ENCODE measurements at regions not wholly inside any gene's neighbourhood (a gene's known extent, or its start where the extent isn't known, plus 50 kb on each side); places are given as distances from the start of the nearest gene placed in this dataset.
"Not testable (repeated sequence)": the region's sequence is repeated elsewhere in the genome, so short reads cannot be mapped to it uniquely, and the experiment has no call there.

- DNase-seq (ENCODE audit: low spot score): no peak
- TF ChIP-seq, protein P1, sequence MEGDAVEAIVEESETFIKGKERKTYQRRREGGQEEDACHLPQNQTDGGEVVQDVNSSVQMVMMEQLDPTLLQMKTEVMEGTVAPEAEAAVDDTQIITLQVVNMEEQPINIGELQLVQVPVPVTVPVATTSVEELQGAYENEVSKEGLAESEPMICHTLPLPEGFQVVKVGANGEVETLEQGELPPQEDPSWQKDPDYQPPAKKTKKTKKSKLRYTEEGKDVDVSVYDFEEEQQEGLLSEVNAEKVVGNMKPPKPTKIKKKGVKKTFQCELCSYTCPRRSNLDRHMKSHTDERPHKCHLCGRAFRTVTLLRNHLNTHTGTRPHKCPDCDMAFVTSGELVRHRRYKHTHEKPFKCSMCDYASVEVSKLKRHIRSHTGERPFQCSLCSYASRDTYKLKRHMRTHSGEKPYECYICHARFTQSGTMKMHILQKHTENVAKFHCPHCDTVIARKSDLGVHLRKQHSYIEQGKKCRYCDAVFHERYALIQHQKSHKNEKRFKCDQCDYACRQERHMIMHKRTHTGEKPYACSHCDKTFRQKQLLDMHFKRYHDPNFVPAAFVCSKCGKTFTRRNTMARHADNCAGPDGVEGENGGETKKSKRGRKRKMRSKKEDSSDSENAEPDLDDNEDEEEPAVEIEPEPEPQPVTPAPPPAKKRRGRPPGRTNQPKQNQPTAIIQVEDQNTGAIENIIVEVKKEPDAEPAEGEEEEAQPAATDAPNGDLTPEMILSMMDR (IDR thresholded peaks at IDR 0.05): no peak
- TF ChIP-seq POLR2AphosphoS5 (IDR thresholded peaks at IDR 0.05): no peak
- no peak for TF ChIP-seq POLR2A (IDR thresholded peaks at IDR 0.05)
- Histone ChIP-seq H3K27ac (no peak overlapping the region), H3K4me3 (no peak overlapping the region), H3K9me3 (no peaks in the 10 kb centered on the region), H3K36me3 (no peaks in the 10 kb centered on the region), H3K4me1 (replicated peaks) (no peaks in the 10 kb centered on the region), H3K27me3 (replicated peaks; ENCODE audit: insufficient read depth) (no peaks in the 10 kb centered on the region)
- WGBS: 77% methylated on average over 2 of the region's 2 CpGs
- intact Hi-C loops (cut with DNase I): no loop called here
Observed at GRCh38 chr3:5581743-5582142, 394.2 kb downstream of the EDEM1 start.

GRCh38 chr3:5583920-5584319, 396.4 kb downstream of the EDEM1 start:
- no peaks in the 10 kb centered on the region for H3K9me3 ChIP-seq
- intact Hi-C loops (cut with DNase I): no loop called here
- H3K36me3 ChIP-seq: no peaks in the 10 kb centered on the region
- no peaks in the 10 kb centered on the region for H3K4me1 ChIP-seq (replicated peaks)
- no peak for DNase-seq (ENCODE audit: low spot score)
- TF ChIP-seq POLR2AphosphoS5 (IDR thresholded peaks at IDR 0.05) (no peak), POLR2A (IDR thresholded peaks at IDR 0.05) (no peak)
- TF ChIP-seq, protein P1 (IDR thresholded peaks at IDR 0.05): no peak
- no peak overlapping the region for H3K27ac ChIP-seq
- H3K27me3 ChIP-seq (replicated peaks; ENCODE audit: insufficient read depth): no peaks in the 10 kb centered on the region
- 37% methylated on average over 4 of the region's 4 CpGs for WGBS
- H3K4me3 ChIP-seq: no peak overlapping the region

DNA sequence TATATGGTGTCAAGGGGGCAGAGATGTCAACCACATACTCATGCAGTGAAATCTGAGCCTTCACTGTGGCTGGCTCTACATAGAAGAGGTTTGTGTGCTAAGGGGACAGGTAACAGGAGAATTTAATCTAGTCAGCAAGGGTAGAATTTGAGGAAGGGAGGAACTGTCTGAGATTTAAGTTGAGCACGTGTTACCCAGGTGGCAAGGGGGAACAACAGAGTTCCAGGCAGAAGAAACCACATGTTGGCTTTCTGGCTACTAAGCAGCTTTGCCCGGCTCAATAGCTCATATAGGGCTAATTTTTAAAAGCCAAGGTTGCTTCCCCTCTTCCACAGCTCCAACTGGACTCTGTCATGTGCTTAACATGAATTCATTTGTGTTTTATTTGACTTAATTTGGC, 397.6 kb downstream of the EDEM1 start:
- no peak overlapping the region for H3K4me3 ChIP-seq
- H3K36me3 ChIP-seq: no peaks in the 10 kb centered on the region
- no peak for DNase-seq (ENCODE audit: low spot score)
- intact Hi-C loops (cut with DNase I): no loop called here
- H3K4me1 ChIP-seq (replicated peaks): no peaks in the 10 kb centered on the region
- 71% methylated on average over 2 of the region's 2 CpGs for WGBS
- no peaks in the 10 kb centered on the region for H3K9me3 ChIP-seq
- TF ChIP-seq POLR2A (IDR thresholded peaks at IDR 0.05) (no peak), POLR2AphosphoS5 (IDR thresholded peaks at IDR 0.05) (no peak)
- TF ChIP-seq, protein P1 (IDR thresholded peaks at IDR 0.05): no peak
- no peaks in the 10 kb centered on the region for H3K27me3 ChIP-seq (replicated peaks; ENCODE audit: insufficient read depth)
- no peak overlapping the region for H3K27ac ChIP-seq

- WGBS: 81% methylated on average over 1 of the region's 1 CpG
- Histone ChIP-seq H3K36me3 (no peaks in the 10 kb centered on the region), H3K4me1 (replicated peaks) (no peaks in the 10 kb centered on the region), H3K4me3 (no peak overlapping the region), H3K27ac (no peak overlapping the region), H3K27me3 (replicated peaks; ENCODE audit: insufficient read depth) (no peaks in the 10 kb centered on the region), H3K9me3 (no peaks in the 10 kb centered on the region)
- intact Hi-C loops (cut with DNase I): no loop called here
- DNase-seq (ENCODE audit: low spot score): no peak
- TF ChIP-seq POLR2A (IDR thresholded peaks at IDR 0.05) (no peak), POLR2AphosphoS5 (IDR thresholded peaks at IDR 0.05) (no peak)
- TF ChIP-seq, protein P1 (IDR thresholded peaks at IDR 0.05): no peak
Observed at GRCh38 chr3:5606884-5607472, 419.5 kb downstream of the EDEM1 start.

GRCh38 chr3:5607581-5607980, 420.1 kb downstream of the EDEM1 start:
- H3K27ac ChIP-seq: no peak overlapping the region
- H3K4me3 ChIP-seq: no peak overlapping the region
- H3K4me1 ChIP-seq (replicated peaks): no peaks in the 10 kb centered on the region
- TF ChIP-seq POLR2AphosphoS5 (IDR thresholded peaks at IDR 0.05) (no peak), POLR2A (IDR thresholded peaks at IDR 0.05) (no peak)
- TF ChIP-seq, protein P1 (IDR thresholded peaks at IDR 0.05): no peak
- intact Hi-C loops (cut with DNase I): no loop called here
- H3K36me3 ChIP-seq: no peaks in the 10 kb centered on the region
- no peak for DNase-seq (ENCODE audit: low spot score)
- no peaks in the 10 kb centered on the region for H3K27me3 ChIP-seq (replicated peaks; ENCODE audit: insufficient read depth)
- no peaks in the 10 kb centered on the region for H3K9me3 ChIP-seq
- WGBS: 88% methylated on average over 1 of the region's 1 CpG

- H3K27me3 ChIP-seq (replicated peaks; ENCODE audit: insufficient read depth); H3K9me3 ChIP-seq; H3K4me3 ChIP-seq; H3K36me3 ChIP-seq; H3K4me1 ChIP-seq (replicated peaks); H3K27ac ChIP-seq; DNase-seq (ENCODE audit: low spot score); intact Hi-C loops (cut with DNase I): not testable (repeated sequence)
- WGBS: 92% methylated on average over 4 of the region's 4 CpGs
Observed at GRCh38 chr3:5608971-5609370, 421.5 kb downstream of the EDEM1 start.

All from prostate gland (tissue), 2 donors.